ENCODE measurements at regions not wholly inside any gene's neighbourhood (a gene's known extent, or its start where the extent isn't known, plus 50 kb on each side); places are given as distances from the start of the nearest gene placed in this dataset.

DNA sequence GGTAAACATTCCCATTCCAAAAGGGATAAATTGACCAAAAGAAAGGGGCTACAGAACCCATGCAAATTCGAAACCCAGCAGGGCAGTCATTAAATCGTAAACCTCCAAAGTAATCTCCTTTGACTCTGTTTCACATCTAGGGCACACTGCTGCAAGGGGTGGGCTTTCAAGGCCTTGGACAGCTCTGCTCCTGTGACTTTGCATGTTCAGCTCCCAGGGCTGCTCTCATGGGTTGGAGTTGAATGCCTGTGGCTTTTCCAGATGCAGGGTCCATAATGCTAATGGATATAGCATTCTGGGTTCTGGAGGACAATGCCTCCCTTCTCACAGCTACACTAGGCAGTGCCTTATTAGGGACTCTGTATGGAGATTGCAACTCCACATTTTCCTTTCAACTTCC, 211.9 kb upstream of the MANEA start:
- TF ChIP-seq, protein P1, sequence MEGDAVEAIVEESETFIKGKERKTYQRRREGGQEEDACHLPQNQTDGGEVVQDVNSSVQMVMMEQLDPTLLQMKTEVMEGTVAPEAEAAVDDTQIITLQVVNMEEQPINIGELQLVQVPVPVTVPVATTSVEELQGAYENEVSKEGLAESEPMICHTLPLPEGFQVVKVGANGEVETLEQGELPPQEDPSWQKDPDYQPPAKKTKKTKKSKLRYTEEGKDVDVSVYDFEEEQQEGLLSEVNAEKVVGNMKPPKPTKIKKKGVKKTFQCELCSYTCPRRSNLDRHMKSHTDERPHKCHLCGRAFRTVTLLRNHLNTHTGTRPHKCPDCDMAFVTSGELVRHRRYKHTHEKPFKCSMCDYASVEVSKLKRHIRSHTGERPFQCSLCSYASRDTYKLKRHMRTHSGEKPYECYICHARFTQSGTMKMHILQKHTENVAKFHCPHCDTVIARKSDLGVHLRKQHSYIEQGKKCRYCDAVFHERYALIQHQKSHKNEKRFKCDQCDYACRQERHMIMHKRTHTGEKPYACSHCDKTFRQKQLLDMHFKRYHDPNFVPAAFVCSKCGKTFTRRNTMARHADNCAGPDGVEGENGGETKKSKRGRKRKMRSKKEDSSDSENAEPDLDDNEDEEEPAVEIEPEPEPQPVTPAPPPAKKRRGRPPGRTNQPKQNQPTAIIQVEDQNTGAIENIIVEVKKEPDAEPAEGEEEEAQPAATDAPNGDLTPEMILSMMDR (IDR thresholded peaks at IDR 0.05; ENCODE audit: low read depth, low read length): no peak
- no peak overlapping the region for H3K4me3 ChIP-seq (ENCODE audit: low read depth, low read length)

DNA sequence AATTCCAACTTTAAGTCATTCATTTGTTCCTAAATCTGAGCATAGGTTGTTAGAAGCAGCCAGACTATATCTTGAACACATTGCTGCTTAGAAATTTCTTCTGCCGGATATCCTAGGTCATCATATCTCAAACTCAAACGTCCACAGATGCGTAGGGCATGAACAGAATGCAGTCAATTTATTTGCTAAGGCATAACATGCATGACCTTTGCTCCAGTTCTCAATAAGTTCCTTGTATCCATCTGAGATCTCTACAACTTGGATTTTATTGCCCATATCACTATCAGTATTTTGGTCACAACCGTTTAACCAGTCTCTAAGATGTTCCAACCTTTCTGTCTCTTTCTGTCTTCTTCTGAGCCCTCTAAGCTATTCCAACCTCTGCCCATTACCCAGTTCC, 210.9 kb upstream of the MANEA start:
- TF ChIP-seq, protein P1 (IDR thresholded peaks at IDR 0.05; ENCODE audit: low read depth, low read length): no peak
- H3K4me3 ChIP-seq (ENCODE audit: low read depth, low read length): no peak overlapping the region

DNA sequence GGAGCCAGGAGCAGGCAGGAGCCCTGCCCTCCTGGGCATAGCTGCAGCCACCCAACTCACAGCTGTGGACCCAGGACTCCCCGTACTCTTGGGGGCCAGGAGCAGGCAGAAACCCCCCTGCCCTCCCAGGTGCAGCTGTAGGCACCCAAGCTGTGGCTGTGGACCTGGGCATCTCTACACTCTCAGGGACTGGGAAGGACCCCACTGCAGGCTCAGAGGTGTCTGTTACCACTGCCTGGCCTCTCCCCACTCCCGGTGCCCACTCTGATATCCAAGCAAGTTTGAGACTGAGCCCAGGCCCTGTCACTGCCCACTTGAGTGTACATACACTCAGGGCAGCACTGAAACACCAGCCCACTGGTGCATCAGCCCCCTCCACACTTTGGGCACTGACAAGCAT, 193.5 kb upstream of the MANEA start:
- no peak overlapping the region for H3K4me3 ChIP-seq (ENCODE audit: low read depth, low read length)
- TF ChIP-seq, protein P1 (IDR thresholded peaks at IDR 0.05; ENCODE audit: low read depth, low read length): no peak

DNA sequence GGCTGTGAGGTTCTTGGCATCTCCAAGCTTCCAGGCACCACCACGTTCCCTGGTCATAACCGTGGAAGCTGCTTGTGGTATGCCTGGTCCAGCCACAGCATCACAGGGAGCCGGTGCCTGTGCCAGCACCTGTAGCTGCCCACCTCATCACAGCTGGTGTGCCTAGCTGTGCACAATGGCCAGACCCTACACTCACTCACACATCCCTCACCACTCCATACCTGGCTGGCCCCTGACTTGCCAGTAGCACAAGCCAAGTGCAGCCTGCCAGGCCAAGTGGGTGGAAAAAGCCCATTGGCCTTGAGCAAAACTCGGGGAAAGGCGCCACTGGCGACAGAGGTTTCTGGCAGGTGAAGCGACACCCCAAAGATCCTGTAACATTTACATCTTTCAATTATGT, 192.3 kb upstream of the MANEA start:
- no peak overlapping the region for H3K4me3 ChIP-seq (ENCODE audit: low read depth, low read length)
- TF ChIP-seq, protein P1 (IDR thresholded peaks at IDR 0.05; ENCODE audit: low read depth, low read length): no peak

DNA sequence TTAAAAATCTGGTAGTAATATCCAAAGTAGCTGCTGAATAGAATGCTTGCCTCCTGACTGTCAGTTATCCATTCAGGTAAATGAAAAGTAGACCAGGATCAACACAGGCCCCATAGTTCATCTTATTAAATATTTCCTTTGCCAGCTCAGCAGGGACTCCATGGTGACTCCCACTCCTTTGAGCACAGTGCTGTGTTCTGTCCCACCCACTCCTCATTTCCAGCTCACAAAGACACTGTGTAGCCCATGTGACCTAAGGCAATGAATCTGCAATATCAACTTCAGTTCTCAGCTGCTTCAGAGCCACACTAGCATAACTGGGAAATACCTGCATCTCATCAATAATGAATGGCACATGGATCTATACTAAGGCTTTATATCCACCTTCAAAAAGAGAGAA, 189.5 kb upstream of the MANEA start:
- H3K4me3 ChIP-seq (ENCODE audit: low read depth, low read length): no peak overlapping the region
- TF ChIP-seq, protein P1 (IDR thresholded peaks at IDR 0.05; ENCODE audit: low read depth, low read length): no peak

DNA sequence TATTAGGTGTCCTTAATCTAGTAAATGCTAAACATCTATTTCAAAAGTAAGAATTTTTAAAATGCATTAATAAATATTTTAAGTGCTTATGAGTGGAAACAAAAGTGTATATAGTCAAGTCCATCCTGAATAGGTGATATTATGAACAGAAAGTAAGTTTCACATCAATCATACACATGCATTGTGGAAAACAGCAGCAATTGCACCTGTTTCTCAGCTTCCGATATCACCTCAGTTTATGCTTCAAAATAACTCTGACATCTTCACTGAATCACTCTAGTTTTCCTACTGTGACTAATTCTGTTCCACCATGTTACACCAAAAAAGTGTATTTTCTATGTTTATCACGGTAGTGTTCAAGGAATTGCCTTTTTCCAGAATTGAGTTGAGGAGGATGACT, 172.6 kb upstream of the MANEA start:
- TF ChIP-seq, protein P1 (IDR thresholded peaks at IDR 0.05; ENCODE audit: low read depth, low read length): no peak
- no peak overlapping the region for H3K4me3 ChIP-seq (ENCODE audit: low read depth, low read length)

DNA sequence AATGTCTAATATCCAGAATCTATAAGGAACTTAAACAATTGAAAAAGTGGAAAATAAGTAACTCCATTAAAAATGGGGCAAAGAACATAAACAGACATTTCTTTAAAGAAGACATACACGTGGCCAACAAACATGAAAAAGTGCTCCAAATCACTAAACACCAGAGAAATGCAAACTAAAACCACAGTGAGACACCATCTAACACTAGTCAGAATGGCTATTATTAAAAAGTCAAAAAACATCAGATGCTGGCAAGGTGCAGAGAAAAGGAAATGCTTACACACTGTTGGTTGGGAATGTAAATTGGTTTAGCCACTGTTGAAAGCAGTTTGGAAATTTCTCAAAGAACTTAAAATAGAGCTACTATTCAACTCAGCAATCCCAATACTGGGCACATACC, 169.2 kb upstream of the MANEA start:
- TF ChIP-seq, protein P1 (IDR thresholded peaks at IDR 0.05; ENCODE audit: low read depth, low read length): no peak

More for the DNA sequence above, 169.2 kb upstream of the MANEA start:
- H3K4me3 ChIP-seq (ENCODE audit: low read depth, low read length): no peak overlapping the region

Measured in WI38 (cell line).